ENCODE measurements at regions not wholly inside any gene's neighbourhood (a gene's known extent, or its start where the extent isn't known, plus 50 kb on each side); places are given as distances from the start of the nearest gene placed in this dataset.

DNA sequence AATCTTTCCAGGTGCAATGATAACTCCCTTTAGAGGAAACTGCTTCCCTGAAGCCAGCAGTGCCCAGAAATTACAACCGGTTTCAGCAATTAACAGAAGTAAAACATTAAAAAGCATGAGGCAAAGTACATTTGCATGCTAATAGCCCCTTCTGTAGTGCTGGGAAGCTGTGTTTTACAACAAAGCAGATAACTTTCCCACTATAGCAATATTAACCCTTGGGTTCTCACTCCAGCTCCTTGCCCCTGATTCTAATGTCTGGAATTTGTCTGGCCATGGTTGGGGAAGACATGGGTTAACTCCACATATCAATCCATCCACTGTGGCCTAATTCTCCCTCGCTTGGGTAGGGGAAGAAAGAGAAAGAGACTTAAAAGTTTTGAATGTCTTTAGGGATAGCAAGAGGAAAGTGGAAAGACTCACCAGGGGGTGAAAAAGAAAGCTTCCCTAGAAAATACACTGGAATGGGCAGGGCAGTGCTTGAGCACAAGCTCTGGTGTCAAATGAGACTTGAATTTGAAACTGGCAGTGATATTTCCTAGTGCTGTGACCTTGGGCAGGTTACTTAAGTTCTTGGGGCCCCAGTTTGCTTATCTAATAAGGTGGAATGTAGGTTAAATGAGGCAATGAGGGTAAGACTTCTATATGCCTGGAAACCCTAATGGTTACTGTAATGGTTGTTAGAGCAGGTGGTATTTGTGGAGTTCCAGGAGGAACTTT is 102.0 kb downstream of the SOX9 start:
- Histone ChIP-seq H3K4me3 (ENCODE audit: low read depth, low read length) (no peak overlapping the region), H3K36me3 (no peaks in the 10 kb centered on the region), H3K27me3 (ENCODE audit: insufficient read depth, low read depth, severe bottlenecking) (peaks cover 52% of the 10 kb centered on the region), H3K9me3 (ENCODE audit: severe bottlenecking) (no peaks in the 10 kb centered on the region), H3K27ac (no peak overlapping the region)
- DNase-seq, result no peak
- TF ChIP-seq, protein P1, sequence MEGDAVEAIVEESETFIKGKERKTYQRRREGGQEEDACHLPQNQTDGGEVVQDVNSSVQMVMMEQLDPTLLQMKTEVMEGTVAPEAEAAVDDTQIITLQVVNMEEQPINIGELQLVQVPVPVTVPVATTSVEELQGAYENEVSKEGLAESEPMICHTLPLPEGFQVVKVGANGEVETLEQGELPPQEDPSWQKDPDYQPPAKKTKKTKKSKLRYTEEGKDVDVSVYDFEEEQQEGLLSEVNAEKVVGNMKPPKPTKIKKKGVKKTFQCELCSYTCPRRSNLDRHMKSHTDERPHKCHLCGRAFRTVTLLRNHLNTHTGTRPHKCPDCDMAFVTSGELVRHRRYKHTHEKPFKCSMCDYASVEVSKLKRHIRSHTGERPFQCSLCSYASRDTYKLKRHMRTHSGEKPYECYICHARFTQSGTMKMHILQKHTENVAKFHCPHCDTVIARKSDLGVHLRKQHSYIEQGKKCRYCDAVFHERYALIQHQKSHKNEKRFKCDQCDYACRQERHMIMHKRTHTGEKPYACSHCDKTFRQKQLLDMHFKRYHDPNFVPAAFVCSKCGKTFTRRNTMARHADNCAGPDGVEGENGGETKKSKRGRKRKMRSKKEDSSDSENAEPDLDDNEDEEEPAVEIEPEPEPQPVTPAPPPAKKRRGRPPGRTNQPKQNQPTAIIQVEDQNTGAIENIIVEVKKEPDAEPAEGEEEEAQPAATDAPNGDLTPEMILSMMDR (IDR thresholded peaks at IDR 0.05; ENCODE audit: low read depth, low read length), result no peak

DNA sequence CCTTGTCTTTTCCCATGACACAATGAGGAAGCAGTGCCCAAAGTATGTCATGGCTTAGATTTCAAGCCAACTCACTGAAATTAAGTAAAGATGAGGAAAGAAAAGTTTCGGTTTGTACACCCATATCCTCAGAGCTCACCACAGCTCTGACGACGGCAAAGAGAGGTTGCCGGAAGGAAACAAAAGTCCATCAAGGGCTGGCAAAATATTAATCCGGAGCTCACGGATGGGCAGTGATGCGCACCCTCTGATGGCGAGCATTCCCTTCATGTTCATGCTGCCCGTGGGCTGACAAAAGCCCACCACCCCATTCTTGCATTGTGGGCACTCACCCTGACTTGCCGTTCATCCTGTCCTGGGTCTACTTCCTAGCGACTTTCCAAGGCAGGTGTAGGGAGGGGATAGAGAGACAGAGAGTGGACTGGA is 103.1 kb downstream of the SOX9 start:
- Histone ChIP-seq H3K36me3 (no peaks in the 10 kb centered on the region), H3K9me3 (ENCODE audit: severe bottlenecking) (peaks cover 2% of the 10 kb centered on the region), H3K27me3 (ENCODE audit: insufficient read depth, low read depth, severe bottlenecking) (peaks cover 49% of the 10 kb centered on the region), H3K4me3 (ENCODE audit: low read depth, low read length) (no peak overlapping the region), H3K27ac (no peak overlapping the region)
- DNase-seq, result no peak
- TF ChIP-seq, protein P1 (IDR thresholded peaks at IDR 0.05; ENCODE audit: low read depth, low read length), result no peak

DNA sequence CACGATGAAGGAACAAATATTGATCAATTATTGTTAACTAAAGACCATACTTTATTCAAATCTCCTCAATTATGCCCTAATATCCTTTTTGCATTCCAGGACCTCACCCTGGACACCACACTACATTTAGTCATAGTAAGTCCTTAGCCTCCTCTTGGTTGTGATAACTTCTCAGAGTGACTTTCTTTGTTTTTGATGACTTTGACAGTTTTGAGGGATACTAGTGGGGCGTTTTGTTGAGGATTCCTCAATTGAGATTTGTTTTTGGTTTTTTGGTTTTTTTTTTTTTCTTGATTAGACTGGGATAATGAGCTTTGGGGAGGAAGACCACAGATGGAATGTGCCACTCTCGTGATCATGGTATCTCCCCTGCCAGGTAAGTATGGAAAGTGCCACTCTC is 105.5 kb downstream of the SOX9 start:
- no peak overlapping the region for H3K27ac ChIP-seq
- TF ChIP-seq, protein P1 (IDR thresholded peaks at IDR 0.05; ENCODE audit: low read depth, low read length), result no peak
- H3K27me3 ChIP-seq (ENCODE audit: insufficient read depth, low read depth, severe bottlenecking), result peaks cover 42% of the 10 kb centered on the region
- H3K4me3 ChIP-seq (ENCODE audit: low read depth, low read length), result no peak overlapping the region
- no peaks in the 10 kb centered on the region for H3K36me3 ChIP-seq
- DNase-seq, result no peak
- peaks cover 4% of the 10 kb centered on the region for H3K9me3 ChIP-seq (ENCODE audit: severe bottlenecking)

DNA sequence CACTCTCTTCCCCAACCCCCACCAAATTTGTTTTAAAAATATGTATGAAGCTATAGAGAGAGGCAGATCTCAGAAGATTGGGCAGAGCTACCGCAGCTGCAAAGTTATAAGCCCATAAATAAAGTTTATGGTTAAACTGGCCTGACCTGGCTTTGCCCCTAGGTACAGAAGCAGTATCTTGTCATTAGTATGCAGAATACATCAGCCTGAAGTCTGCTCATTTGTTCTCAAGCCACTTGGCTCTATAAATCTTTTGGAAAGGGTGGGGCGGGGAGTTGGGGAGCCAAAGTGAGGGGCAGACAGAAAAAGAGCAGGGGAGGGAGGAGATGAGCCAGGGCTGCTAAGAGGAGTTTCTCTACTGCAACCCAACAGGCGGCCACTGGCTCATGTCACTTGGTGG is 113.2 kb downstream of the SOX9 start:
- Histone ChIP-seq H3K27ac (no peak overlapping the region), H3K4me3 (ENCODE audit: low read depth, low read length) (no peak overlapping the region), H3K27me3 (ENCODE audit: insufficient read depth, low read depth, severe bottlenecking) (peaks cover 73% of the 10 kb centered on the region), H3K9me3 (ENCODE audit: severe bottlenecking) (peaks cover 3% of the 10 kb centered on the region), H3K36me3 (no peaks in the 10 kb centered on the region)
- TF ChIP-seq, protein P1 (IDR thresholded peaks at IDR 0.05; ENCODE audit: low read depth, low read length), result no peak
- no peak for DNase-seq

DNA sequence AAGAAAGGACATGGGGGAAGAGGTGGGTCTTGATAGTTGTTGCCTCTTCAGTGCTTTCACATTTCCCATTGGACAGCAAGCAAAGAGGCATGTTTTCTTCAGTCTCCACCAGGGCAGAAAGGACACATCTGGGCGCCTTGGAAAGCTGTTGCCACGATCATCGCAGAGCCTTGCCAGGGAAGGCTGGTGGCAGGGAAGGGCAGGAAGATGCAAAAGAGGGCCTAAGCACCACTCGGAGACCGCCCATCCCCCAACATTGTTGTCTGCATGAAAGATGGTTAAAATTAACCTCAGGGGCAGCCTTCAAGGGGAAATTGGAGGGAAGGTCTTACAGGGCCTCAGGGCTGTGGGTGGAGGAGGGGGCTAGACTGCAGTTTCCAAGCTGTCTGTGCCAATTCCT is 114.2 kb downstream of the SOX9 start:
- no peak for DNase-seq
- Histone ChIP-seq H3K9me3 (ENCODE audit: severe bottlenecking) (peaks cover 3% of the 10 kb centered on the region), H3K27me3 (ENCODE audit: insufficient read depth, low read depth, severe bottlenecking) (peaks cover 75% of the 10 kb centered on the region), H3K36me3 (no peaks in the 10 kb centered on the region), H3K27ac (no peak overlapping the region), H3K4me3 (ENCODE audit: low read depth, low read length) (no peak overlapping the region)
- TF ChIP-seq, protein P1 (IDR thresholded peaks at IDR 0.05; ENCODE audit: low read depth, low read length), result no peak

Measured in WERI-Rb-1 (cell line).